Smooth muscle cell (in vitro differentiated cells): ENCODE measurements at regions not wholly inside any gene's neighbourhood (a gene's known extent, or its start where the extent isn't known, plus 50 kb on each side); places are given as distances from the start of the nearest gene placed in this dataset.

Source experiments
- DNase-seq: peaks from one replicate; lab custom pipeline; 2025; ENCODE audit not compliant: unreplicated experiment; lab: John Stamatoyannopoulos, UW
- H2AFZ ChIP-seq: fragments of 200-600 bp; sonication (generic); 2 replicates; pipeline ENCODE4 v1.6.0; 2016; ENCODE audit warnings: antibody characterized with exemption, low read depth, mild to moderate bottlenecking
- H3F3A ChIP-seq: fragments of 200-600 bp; sonication (generic); 2 replicates; pipeline ENCODE4 v1.6.0; 2017; ENCODE audit warnings: antibody characterized with exemption, low read depth
- H3K27ac ChIP-seq: fragments of 200-600 bp; sonication (generic); 2 replicates; pipeline ENCODE4 v1.5.1; 2016; ENCODE audit warnings: low read depth, mild to moderate bottlenecking
- H3K27me3 ChIP-seq: fragments of 200-600 bp; sonication (generic); 2 replicates; pipeline ENCODE4 v1.6.1; 2016; ENCODE audit warnings: low read depth, mild to moderate bottlenecking
- H3K36me3 ChIP-seq: fragments of 200-600 bp; sonication (generic); 2 replicates; pipeline ENCODE4 v1.5.1; 2016; ENCODE audit warnings: low read depth
- H3K4me1 ChIP-seq: fragments of 200-600 bp; sonication (generic); 2 replicates; pipeline ENCODE4 v1.5.1; 2016; ENCODE audit warnings: low read depth
- H3K4me2 ChIP-seq: fragments of 200-600 bp; sonication (generic); 2 replicates; pipeline ENCODE4 v1.6.0; 2016; ENCODE audit warnings: mild to moderate bottlenecking
- H3K4me3 ChIP-seq: fragments of 200-600 bp; sonication (generic); 2 replicates; pipeline ENCODE4 v1.5.1; 2016; ENCODE audit warnings: mild to moderate bottlenecking
- H3K79me2 ChIP-seq: fragments of 200-600 bp; sonication (generic); 2 replicates; pipeline ENCODE4 v1.6.0; 2016; ENCODE audit warnings: low read depth, mild to moderate bottlenecking
- H3K9ac ChIP-seq: fragments of 200-600 bp; sonication (generic); 2 replicates; pipeline ENCODE4 v1.6.0; 2016; ENCODE audit warnings: low read depth
- H3K9me3 ChIP-seq: fragments of 200-600 bp; sonication (generic); replicated peaks from 2 replicates; pipeline ENCODE4 v1.5.1; 2016; ENCODE audit warnings: low read depth
- H4K20me1 ChIP-seq: fragments of 200-600 bp; sonication (generic); 2 replicates; pipeline ENCODE4 v1.6.0; 2016; ENCODE audit warnings: low read depth
- WGBS: methylation state at CpG from one replicate; pipeline ENCODE4 v1.1.7; 2016; ENCODE audit warnings: low lambda C conversion rate; 5-methylcytosine and 5-hydroxymethylcytosine counted together
- TF ChIP-seq, protein P1 (sequence below): fragments of 200-600 bp; sonication (generic); IDR thresholded peaks from 2 replicates; pipeline ENCODE4 v1.5.1; 2017; ENCODE audit warnings: borderline replicate concordance, mild to moderate bottlenecking, antibody characterized with exemption; ENCODE audit not compliant: insufficient read depth, poor library complexity, severe bottlenecking

DNA sequence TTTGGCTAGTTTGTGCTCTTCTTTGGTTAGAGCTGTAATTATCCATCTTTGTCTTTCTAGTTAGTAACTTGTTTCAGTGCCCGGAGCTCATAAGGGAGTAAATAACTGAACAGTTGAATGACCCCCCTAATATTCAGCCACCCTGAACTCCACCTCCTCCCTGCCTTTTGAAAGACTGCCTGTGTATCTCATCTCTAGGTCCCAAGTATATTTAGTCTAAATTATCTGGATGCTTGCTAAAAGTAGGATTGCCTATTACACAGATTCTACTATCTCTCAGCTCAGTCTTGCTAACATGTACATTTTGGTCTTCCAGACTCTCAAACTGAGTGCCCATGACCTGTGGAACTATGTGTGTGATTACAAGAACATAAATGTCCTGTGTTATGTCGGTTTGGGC lies 145.9 kb downstream of the GJA1 start:
- 85% methylated on average over 2 of the region's 2 CpGs for WGBS
- H2AFZ ChIP-seq: peak overlapping the region; percentile 57
- H3K27me3 ChIP-seq: no peaks in the 10 kb centered on the region
- H3K9ac ChIP-seq: no peak overlapping the region
- H3K4me1 ChIP-seq: no peaks in the 10 kb centered on the region
- H3K4me2 ChIP-seq: no peak overlapping the region
- no peaks in the 10 kb centered on the region for H3K36me3 ChIP-seq
- DNase-seq: no peak
- H3K9me3 ChIP-seq: no peaks in the 10 kb centered on the region
- H3K79me2 ChIP-seq: no peaks in the 10 kb centered on the region
- no peak overlapping the region for H3K27ac ChIP-seq
- no peak overlapping the region for H3K4me3 ChIP-seq
- TF ChIP-seq, protein P1, sequence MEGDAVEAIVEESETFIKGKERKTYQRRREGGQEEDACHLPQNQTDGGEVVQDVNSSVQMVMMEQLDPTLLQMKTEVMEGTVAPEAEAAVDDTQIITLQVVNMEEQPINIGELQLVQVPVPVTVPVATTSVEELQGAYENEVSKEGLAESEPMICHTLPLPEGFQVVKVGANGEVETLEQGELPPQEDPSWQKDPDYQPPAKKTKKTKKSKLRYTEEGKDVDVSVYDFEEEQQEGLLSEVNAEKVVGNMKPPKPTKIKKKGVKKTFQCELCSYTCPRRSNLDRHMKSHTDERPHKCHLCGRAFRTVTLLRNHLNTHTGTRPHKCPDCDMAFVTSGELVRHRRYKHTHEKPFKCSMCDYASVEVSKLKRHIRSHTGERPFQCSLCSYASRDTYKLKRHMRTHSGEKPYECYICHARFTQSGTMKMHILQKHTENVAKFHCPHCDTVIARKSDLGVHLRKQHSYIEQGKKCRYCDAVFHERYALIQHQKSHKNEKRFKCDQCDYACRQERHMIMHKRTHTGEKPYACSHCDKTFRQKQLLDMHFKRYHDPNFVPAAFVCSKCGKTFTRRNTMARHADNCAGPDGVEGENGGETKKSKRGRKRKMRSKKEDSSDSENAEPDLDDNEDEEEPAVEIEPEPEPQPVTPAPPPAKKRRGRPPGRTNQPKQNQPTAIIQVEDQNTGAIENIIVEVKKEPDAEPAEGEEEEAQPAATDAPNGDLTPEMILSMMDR: no peak
- H4K20me1 ChIP-seq: no peaks in the 10 kb centered on the region
- no peaks in the 10 kb centered on the region for H3F3A ChIP-seq

DNA sequence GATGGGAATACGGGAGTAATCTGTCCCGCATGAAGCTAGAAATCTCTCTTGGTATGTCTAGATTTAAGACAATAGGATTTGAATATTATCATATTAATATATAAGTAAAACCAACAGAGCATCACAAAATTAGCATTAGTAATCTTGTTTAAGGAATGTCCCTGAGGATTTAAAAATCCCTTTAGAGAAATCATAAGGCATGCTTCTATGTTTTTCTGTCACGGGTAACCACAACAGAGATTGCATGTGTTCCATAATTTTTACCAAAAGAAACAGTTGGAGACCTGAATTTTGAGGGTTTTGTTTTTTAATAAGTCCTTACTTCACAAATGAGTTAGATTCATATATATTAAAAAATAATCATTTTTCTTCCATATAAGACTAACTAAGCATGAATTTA lies 146.8 kb downstream of the GJA1 start:
- Histone ChIP-seq H3F3A (no peaks in the 10 kb centered on the region), H2AFZ (no peak overlapping the region), H3K4me1 (no peaks in the 10 kb centered on the region), H3K9ac (no peak overlapping the region), H4K20me1 (no peaks in the 10 kb centered on the region), H3K4me3 (no peak overlapping the region), H3K4me2 (no peak overlapping the region), H3K36me3 (no peaks in the 10 kb centered on the region), H3K9me3 (no peaks in the 10 kb centered on the region), H3K79me2 (no peaks in the 10 kb centered on the region), H3K27me3 (no peaks in the 10 kb centered on the region), H3K27ac (no peak overlapping the region)
- DNase-seq: no peak
- WGBS: 97% methylated on average over 3 of the region's 3 CpGs
- TF ChIP-seq, protein P1: no peak

DNA sequence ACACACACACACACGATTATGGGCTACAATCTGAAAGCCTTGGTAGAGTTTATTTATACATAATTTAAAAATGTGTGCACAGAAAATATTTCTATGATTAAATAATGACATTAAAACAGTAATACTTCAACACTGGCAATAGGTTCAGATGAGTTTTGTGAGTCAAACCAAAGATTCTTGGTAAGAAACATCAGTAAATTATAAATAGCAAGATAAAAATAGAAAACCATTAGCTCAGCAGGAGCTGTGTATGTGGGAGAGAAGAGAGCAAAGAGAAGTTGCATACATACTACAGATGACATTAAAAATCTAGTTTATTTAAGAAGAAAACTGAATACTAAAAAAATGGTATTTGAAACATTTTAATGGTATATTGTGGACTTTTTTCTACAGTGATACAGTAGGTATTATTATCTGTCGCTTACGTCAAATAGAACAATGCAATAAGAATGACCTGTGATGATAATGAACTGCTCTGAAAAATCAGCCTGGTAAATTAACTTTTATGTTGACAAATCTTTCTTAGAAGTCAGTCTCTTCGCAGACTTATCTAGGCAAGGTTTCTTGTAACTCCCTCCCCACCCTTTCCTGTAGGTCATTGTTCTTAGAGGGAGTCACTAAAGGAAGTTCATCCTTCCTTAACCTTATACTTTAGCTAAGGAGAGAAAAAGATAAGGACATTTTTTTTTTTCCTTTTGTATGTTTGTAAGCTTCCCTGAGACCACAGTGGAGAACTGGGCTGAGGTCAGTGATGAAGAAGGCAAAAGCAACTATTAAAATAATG lies 149.3 kb downstream of the GJA1 start:
- Histone ChIP-seq H3K4me1 (no peaks in the 10 kb centered on the region), H3K9ac (no peak overlapping the region), H3K4me2 (no peak overlapping the region), H2AFZ (peak overlapping the region; percentile 28), H3K36me3 (no peaks in the 10 kb centered on the region), H3K9me3 (no peaks in the 10 kb centered on the region), H3K79me2 (no peaks in the 10 kb centered on the region), H4K20me1 (no peaks in the 10 kb centered on the region), H3K4me3 (no peak overlapping the region), H3K27me3 (no peaks in the 10 kb centered on the region), H3F3A (no peaks in the 10 kb centered on the region), H3K27ac (no peak overlapping the region)
- no peak for DNase-seq
- WGBS: 90% methylated on average over 4 of the region's 4 CpGs
- TF ChIP-seq, protein P1: no peak

DNA sequence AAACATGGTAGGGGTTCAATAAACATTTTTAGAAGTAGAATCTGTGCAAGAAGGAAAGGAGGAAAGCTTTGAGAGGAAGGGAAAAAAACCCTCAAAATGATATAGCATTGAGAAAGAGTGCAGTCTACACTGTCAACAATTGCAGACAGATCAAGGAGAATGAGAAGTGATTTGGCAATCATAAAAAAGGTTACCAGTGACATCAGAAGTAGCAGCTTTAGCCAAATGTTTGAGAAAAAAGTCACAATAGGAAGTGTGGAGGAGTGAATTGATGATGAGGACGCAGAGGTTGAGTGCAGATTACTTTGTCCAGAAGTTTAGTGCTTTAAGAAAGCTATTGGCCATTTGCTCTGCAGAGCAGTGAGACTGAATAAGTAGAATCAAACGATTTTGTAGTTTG lies 155.0 kb downstream of the GJA1 start:
- H3K4me3 ChIP-seq: no peak overlapping the region
- TF ChIP-seq, protein P1: no peak
- no peak overlapping the region for H3K4me2 ChIP-seq
- peak overlapping the region; percentile 62 for H2AFZ ChIP-seq
- no peak overlapping the region for H3K9ac ChIP-seq
- no peaks in the 10 kb centered on the region for H3K27me3 ChIP-seq
- H4K20me1 ChIP-seq: no peaks in the 10 kb centered on the region
- no peaks in the 10 kb centered on the region for H3K36me3 ChIP-seq
- DNase-seq: no peak
- no peaks in the 10 kb centered on the region for H3K9me3 ChIP-seq
- 60% methylated on average over 2 of the region's 2 CpGs for WGBS
- H3K4me1 ChIP-seq: no peaks in the 10 kb centered on the region
- H3K27ac ChIP-seq: no peak overlapping the region
- no peaks in the 10 kb centered on the region for H3F3A ChIP-seq
- H3K79me2 ChIP-seq: no peaks in the 10 kb centered on the region
